HG02571 (cell line): ENCODE measurements at regions not wholly inside any gene's neighbourhood (a gene's known extent, or its start where the extent isn't known, plus 50 kb on each side); places are given as distances from the start of the nearest gene placed in this dataset.
A peak's percentile ranks its signal among the peaks of the same experiment; 100 is the strongest.

Experiments used
- ATAC-seq: cut with Tn5 transposase; IDR thresholded peaks from one replicate; pipeline ENCODE4 v1.9.1; 2021; ENCODE audit warnings: mild to moderate bottlenecking, moderate library complexity; ENCODE audit not compliant: unreplicated experiment

DNA sequence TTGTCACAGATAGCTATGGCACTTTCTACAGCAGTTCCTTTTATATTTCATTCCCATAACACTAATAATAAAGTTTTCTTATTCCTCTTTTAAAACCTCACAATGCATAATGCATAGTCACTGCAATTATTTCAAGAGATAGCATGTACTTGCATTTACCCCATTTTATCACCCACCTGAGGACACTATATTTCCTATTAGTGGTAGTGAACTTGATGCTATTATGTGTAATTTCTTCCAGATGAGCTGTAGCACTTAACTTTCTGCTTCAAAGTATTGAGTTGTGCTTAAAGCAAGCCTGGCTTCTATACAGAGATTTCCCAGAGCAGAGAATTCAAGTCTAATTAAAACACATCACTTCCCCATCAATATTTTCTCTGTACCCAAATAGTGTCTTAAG is 461.1 kb downstream of the HTR7 start:
- no peak for ATAC-seq

- no peak for ATAC-seq
Observed at GRCh38 chr10:90398566-90398965, 459.3 kb downstream of the HTR7 start.

DNA sequence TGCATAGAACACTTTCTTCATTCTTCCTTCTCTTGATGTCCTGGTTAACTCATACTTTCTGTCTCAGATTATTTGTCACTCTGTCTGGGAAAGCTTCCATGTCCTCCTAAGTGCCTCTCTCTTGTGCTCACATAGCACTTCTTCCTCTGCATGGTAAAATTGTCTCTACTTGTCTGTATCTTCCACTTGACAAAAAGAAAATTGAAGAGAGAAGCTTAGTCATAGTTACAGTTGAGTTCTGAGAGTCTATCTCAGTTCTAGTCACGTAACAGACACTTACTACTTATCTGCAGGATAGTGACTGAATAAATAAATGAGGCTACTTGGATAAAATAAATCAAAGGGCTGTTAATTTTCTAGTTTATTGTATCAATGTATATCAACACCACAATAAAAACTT is 458.1 kb downstream of the HTR7 start:
- no peak for ATAC-seq

DNA sequence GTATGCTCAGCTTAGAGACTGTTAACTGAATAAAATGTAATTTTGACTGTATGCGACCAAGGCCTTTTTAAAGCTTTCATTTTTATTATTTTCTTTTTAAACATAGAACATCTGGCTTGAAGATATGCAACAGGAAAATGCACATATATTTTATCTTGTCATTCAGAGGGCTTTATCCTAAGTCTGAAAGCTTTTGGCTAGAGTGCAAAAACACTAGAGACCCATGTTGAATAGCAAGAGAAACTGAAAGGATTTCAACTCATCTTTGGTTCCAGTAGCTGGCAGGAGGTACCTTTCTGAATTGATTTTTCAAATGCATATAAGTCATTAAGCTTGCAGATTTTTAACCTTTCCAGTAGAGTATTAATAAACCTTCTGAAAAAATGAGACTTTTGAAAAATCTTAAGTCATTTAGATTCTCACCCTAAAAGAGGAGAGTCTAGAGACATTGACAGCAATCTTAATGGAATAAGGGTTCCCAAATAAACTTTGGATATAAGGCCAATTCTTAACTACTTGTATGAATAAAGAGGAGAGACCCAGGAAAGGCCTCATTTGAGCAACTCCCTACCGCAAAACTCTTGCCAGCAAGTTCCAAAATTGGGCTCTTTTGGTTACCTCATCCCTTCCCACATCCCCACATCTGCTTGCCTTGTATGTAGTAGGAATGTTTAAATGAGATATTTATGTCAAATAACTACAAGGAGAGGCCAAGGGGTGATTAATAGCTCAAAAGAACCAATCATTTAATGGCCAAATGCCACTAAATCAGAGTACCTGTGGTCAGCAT is 454.4 kb downstream of the HTR7 start:
- no peak for ATAC-seq

DNA sequence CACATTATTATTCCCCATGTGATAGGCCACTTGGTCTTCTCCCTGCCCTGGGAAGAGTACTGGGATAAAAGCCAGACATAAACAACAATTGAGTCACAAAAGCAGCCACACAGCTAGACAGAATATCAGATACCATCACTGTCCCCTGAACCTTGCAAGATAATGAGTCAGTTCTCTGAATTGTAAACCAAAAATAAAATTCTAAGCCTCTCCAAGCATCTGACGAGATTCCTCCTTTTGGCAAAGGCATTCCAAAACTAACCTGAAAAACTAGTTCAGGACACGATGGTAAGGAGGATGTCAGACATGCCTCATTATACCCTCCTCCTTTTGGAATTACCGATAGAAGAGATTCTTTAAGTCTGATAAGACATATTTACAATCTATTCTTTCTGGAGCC is 450.7 kb downstream of the HTR7 start:
- ATAC-seq = no peak

DNA sequence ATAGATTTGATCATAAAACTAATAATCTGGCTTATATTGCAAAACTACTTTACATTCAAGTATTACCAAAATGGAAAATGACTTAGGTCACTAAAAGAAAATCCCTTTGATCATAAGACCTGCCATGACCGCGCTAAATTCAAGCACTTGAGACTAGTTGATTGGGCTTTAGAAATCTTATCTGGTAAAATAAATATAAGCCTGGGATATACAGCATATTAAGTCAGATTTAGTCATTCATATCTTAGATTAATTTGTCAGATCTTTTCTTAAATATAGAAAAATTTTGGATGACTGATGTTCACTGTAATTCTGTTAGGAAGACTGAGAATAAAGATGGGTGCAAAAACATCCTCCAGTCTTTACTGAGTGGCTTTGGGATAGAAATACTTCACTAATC is 450.0 kb downstream of the HTR7 start:
- ATAC-seq = no peak

GRCh38 chr10:90412582-90412981 is 445.3 kb downstream of the HTR7 start:
- ATAC-seq = no peak

GRCh38 chr10:90413196-90413595 is 444.6 kb downstream of the HTR7 start:
- no peak for ATAC-seq

- no peak for ATAC-seq
Observed at GRCh38 chr10:90414926-90415325, 442.9 kb downstream of the HTR7 start.

- ATAC-seq = no peak
Observed at GRCh38 chr10:90417029-90417428, 440.8 kb downstream of the HTR7 start.

DNA sequence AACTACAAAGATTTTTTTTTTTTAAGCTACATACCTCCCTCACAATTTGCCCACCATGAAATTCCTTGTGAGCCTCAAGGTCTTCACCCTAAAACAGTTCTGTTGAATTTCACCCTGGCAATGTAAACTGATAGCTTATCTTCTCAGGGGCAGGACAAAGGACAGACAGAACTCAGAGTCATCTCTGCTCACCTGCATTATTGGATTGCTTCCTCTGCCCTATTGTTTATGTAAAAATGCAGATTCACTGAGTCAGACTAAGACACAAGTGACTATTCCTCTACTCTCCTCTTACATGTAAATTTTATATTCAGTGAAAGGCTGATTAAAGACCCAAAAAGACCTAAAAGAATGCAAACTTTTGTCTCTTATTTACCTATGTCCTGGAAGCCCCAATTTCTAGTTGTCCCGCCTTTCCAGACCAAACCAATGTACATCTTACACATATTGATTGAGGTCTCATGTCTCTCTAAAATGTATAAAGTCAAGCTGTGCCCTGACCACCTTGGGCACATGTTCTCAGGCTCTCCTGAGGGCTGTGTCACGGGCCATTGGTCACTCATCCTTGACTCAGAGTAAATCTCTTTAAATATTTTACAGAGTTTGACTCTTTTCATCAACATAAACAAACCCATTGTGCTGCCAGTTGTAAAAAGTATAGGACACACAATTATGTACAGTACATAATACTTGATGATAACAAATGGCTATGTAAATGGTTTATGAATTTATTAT is 440.2 kb downstream of the HTR7 start:
- no peak for ATAC-seq

GRCh38 chr10:90418869-90419652 is 438.8 kb downstream of the HTR7 start:
- ATAC-seq = no peak

GRCh38 chr10:90420637-90421318 is 437.1 kb downstream of the HTR7 start:
- peak; percentile 54 for ATAC-seq

DNA sequence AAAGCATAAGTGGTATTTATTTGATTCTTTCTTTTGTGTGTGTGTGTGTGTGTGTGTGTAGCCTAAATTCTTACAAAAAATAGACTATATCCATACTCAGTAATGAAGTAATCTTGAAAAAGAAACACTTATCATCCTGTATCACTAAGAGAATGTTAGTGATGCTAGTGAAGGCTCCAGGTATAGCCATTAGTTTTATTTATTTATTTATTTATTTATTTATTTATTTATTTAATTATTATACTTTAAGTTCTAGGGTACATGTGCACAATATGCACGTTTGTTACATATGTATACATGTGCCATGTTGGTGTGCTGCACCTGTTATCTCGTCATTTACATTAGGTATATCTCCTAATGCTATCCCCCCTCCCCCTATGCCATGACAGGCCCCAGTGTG is 436.0 kb downstream of the HTR7 start:
- no peak for ATAC-seq

- ATAC-seq = no peak
Observed at GRCh38 chr10:90424730-90425129, 433.1 kb downstream of the HTR7 start.

DNA sequence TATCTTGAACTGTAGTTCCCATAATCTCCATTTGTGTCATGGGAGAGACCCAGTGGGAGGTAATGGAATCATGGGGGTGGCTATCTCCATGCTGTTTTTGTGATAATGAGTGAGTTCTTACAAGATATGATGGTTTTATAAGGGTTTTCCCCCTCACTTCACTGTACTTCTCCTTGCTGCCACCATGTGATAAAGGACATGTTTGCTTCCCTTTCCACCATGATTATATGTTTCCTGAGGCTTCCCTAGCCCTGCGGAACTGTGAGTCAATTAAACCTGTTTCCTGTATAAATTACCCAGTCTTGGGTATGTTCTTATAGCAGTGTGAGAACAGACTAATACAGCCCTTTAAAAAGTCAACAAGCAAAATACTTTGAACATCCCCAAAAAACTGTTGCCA is 427.7 kb downstream of the HTR7 start:
- no peak for ATAC-seq

- no peak for ATAC-seq
Observed at GRCh38 chr10:90432866-90433265, 425.0 kb downstream of the HTR7 start.

DNA sequence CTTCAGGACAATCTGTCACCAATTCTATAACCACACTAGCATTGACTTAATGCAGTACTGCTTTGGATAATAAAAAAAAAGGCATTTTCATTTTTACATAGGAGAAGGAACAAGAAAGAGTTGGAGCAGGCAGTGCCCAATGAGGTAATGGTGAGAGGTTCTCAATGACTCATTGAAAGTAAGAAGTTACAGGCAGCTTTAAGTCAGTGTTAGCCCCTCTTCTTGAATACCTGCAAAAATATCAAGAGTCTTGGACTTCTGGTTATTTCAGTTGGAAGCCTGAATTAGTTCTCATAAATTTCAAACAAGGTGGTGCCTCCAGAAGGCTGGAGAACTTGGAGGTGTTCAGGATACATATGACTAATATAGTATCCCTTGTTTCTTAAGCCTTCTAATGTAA is 422.5 kb downstream of the HTR7 start:
- ATAC-seq = no peak

DNA sequence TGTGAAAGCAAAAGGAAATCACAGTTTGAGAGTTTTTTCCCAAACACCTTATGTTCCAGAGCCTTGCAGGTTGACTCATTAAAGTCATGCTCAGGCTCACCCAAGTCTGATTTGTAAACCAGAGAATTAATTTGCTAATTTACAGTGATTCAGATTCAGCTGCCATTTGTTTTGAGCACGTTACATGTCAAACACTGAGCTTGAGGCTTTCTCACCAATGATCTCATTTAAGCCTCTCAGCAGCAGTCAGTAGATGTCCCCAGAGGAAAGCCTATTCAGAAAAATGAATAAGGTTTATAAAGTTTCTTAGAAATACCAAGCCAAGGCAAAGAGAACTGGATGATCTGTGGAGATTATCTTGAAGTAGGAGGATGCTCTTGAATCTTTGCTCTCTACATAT is 420.4 kb downstream of the HTR7 start:
- ATAC-seq = no peak

GRCh38 chr10:90440870-90441269 is 417.0 kb downstream of the HTR7 start:
- no peak for ATAC-seq

DNA sequence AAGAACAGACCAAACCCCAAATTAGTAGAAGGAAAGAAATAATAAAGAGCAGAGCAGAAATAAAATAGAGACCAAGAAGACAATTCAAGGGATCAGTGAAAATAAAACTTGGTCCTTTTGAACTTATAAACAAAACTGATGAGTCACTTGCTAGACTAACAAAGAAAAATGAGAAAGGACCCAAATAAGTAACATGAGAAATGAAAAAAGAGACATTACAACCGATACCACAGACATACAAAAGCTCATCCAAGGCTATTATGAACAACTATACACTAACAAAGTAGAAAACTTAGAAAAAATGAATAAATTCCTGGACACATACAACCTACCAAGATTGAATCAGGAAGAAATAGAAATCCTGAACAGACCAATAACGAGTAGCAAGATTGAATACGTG is 414.5 kb downstream of the HTR7 start:
- no peak for ATAC-seq
